ENCODE measurements at regions not wholly inside any gene's neighbourhood (a gene's known extent, or its start where the extent isn't known, plus 50 kb on each side); places are given as distances from the start of the nearest gene placed in this dataset.
A peak's percentile ranks its signal among the peaks of the same experiment; 100 is the strongest.

GRCh38 chr12:87169010-87169409, 860.2 kb downstream of the C12orf50 start:
- TF ChIP-seq, protein P1, sequence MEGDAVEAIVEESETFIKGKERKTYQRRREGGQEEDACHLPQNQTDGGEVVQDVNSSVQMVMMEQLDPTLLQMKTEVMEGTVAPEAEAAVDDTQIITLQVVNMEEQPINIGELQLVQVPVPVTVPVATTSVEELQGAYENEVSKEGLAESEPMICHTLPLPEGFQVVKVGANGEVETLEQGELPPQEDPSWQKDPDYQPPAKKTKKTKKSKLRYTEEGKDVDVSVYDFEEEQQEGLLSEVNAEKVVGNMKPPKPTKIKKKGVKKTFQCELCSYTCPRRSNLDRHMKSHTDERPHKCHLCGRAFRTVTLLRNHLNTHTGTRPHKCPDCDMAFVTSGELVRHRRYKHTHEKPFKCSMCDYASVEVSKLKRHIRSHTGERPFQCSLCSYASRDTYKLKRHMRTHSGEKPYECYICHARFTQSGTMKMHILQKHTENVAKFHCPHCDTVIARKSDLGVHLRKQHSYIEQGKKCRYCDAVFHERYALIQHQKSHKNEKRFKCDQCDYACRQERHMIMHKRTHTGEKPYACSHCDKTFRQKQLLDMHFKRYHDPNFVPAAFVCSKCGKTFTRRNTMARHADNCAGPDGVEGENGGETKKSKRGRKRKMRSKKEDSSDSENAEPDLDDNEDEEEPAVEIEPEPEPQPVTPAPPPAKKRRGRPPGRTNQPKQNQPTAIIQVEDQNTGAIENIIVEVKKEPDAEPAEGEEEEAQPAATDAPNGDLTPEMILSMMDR (conservative IDR thresholded peaks at IDR 0.05), result no peak
- H3K27ac ChIP-seq, result no peak overlapping the region

DNA sequence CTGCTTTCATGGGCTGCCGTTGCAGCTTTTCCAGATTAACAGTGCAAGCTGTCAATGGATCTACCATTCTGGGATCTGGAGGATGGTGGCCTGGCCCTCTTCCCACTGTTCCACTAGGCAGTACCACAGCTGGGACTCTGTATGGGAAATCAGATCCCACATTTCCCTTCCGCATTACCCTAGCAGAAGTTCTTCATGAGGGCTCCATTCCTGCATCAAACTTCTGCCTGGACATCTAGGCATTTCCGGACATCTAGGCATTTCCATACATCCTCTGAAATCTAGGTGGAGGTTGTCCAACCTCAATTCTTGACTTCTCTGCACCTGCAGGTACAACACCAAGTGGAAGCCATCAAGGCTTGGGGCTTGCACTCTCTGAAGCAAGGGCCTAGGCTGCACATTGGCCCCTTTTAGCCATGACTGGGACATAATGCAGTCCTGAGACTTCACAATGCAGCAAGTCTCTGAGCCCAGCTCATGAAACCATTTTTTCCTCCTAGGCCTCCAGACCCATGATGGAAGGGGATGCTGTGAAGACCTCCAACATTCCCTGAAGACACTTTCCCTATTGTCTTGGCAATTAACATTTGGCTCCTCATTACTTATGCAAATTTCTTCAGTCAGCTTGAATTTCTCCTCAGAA, 863.3 kb downstream of the C12orf50 start:
- no peak overlapping the region for H3K27ac ChIP-seq
- TF ChIP-seq, protein P1 (conservative IDR thresholded peaks at IDR 0.05), result no peak

GRCh38 chr12:87163122-87163521, 866.1 kb downstream of the C12orf50 start:
- TF ChIP-seq, protein P1 (conservative IDR thresholded peaks at IDR 0.05), result no peak
- H3K27ac ChIP-seq, result no peak overlapping the region

DNA sequence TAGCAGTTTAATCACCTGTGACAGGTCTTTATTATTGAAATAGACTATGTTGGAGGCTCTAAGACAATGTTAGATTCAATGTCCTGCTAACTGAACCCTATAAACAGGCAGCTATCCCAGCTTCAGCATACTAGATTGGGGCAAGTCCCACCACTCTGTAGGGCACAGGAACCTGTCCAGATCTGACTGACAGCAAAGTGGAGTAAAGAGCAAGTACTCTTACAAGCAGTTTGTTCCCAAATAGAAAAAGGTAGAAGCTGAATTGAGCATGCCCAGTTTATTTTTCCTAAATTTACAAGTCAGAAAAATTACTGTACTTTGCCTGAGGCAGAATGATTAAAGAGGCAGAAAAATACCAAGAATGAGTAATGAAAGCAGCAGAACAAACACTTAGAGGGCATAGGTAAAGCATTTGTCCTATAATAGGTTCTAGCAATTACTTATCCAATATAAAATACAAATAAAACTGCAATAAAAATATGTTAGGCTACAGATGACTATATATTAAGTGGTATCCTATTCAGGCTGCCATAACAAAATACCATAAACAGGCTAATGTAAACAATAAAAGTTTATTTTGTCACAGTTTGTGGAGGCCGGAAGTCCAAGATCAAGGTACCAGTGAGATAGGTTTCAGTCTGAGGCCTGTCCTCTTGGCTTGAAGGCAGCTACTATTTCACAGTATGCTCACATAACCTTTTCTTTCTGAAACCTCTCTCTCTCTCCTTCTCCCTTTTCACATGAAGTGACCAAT, 868.2 kb downstream of the C12orf50 start:
- H3K27ac ChIP-seq, result peak overlapping the region; percentile 20

GRCh38 chr12:87157791-87158190, 871.4 kb downstream of the C12orf50 start:
- TF ChIP-seq, protein P1 (conservative IDR thresholded peaks at IDR 0.05), result no peak
- H3K27ac ChIP-seq, result no peak overlapping the region

More for the DNA sequence above, 868.2 kb downstream of the C12orf50 start:
- TF ChIP-seq, protein P1 (conservative IDR thresholded peaks at IDR 0.05), result no peak

- TF ChIP-seq, protein P1 (conservative IDR thresholded peaks at IDR 0.05), result no peak
- no peak overlapping the region for H3K27ac ChIP-seq
Measured at GRCh38 chr12:87155621-87156020, 873.6 kb downstream of the C12orf50 start.

GRCh38 chr12:87152841-87153528, 876.2 kb downstream of the C12orf50 start:
- no peak overlapping the region for H3K27ac ChIP-seq
- TF ChIP-seq, protein P1 (conservative IDR thresholded peaks at IDR 0.05), result no peak
